H9 (cell line): ENCODE measurements at regions not wholly inside any gene's neighbourhood (a gene's known extent, or its start where the extent isn't known, plus 50 kb on each side); places are given as distances from the start of the nearest gene placed in this dataset.

Source experiments
- DNase-seq: peaks from one replicate; pipeline ENCODE4 v3.0.0-alpha.2; 2017
- H2AFZ ChIP-seq: one replicate; pipeline ENCODE4 v1.6.1; 2013; ENCODE audit warnings: mild to moderate bottlenecking, low read length, control low read depth, moderate library complexity
- H2AK5ac ChIP-seq: 2 replicates; pipeline ENCODE4 v1.6.1; 2013; ENCODE audit warnings: low read length, control low read depth, mixed read lengths; ENCODE audit not compliant: insufficient read length
- H2BK120ac ChIP-seq: one replicate; pipeline ENCODE4 v1.6.1; 2013; ENCODE audit warnings: low read depth, mild to moderate bottlenecking, low read length, control low read depth, inconsistent platforms; ENCODE audit not compliant: poor library complexity, severe bottlenecking
- H2BK12ac ChIP-seq: 2 replicates; pipeline ENCODE4 v1.6.1; 2013; ENCODE audit warnings: low read length, control low read depth, mixed read lengths, low read depth; ENCODE audit not compliant: insufficient read length
- H2BK15ac ChIP-seq: 2 replicates; pipeline ENCODE4 v1.6.1; 2013; ENCODE audit warnings: low read depth, low read length, control low read depth
- H2BK20ac ChIP-seq: one replicate; pipeline ENCODE4 v1.6.1; 2013; ENCODE audit warnings: low read depth, mild to moderate bottlenecking, low read length, control low read depth, inconsistent platforms; ENCODE audit not compliant: poor library complexity, severe bottlenecking
- H2BK5ac ChIP-seq: 2 replicates; pipeline ENCODE4 v1.6.1; 2013; ENCODE audit warnings: low read length, control low read depth, mixed read lengths; ENCODE audit not compliant: insufficient read length
- H3K14ac ChIP-seq: 2 replicates; pipeline ENCODE4 v1.6.1; 2013; ENCODE audit warnings: low read length, control low read depth; ENCODE audit not compliant: insufficient read depth
- H3K18ac ChIP-seq: 2 replicates; pipeline ENCODE4 v1.6.1; 2013; ENCODE audit warnings: low read depth, mild to moderate bottlenecking, mixed read lengths, low read length, control low read depth; ENCODE audit not compliant: insufficient read length
- H3K23ac ChIP-seq: 2 replicates; pipeline ENCODE4 v1.6.1; 2013; ENCODE audit warnings: low read length, control low read depth, mixed read lengths, low read depth; ENCODE audit not compliant: insufficient read length
- H3K23me2 ChIP-seq: 2 replicates; pipeline ENCODE4 v1.6.1; 2013; ENCODE audit warnings: low read depth, mild to moderate bottlenecking, mixed read lengths, low read length, control low read depth; ENCODE audit not compliant: insufficient read length, poor library complexity, severe bottlenecking
- H3K27ac ChIP-seq: 2 replicates; pipeline ENCODE4 v1.5.1; 2013; ENCODE audit warnings: low read length, control low read depth, mixed read lengths, low read depth; ENCODE audit not compliant: insufficient read length
- H3K27me3 ChIP-seq: 2 replicates; pipeline ENCODE4 v1.6.1; 2013; ENCODE audit warnings: low read length, control low read depth, inconsistent platforms; ENCODE audit not compliant: insufficient read depth
- H3K4ac ChIP-seq: 2 replicates; pipeline ENCODE4 v1.6.1; 2013; ENCODE audit warnings: low read depth, mild to moderate bottlenecking, control low read depth, inconsistent platforms, low read length, moderate library complexity
- H3K4me1 ChIP-seq: 2 replicates; pipeline ENCODE4 v1.6.1; 2013; ENCODE audit warnings: low read length, control low read depth, inconsistent platforms; ENCODE audit not compliant: insufficient read depth
- H3K4me2 ChIP-seq: 2 replicates; pipeline ENCODE4 v1.6.1; 2013; ENCODE audit warnings: low read length, control low read depth, mixed read lengths; ENCODE audit not compliant: insufficient read length, insufficient read depth
- H3K56ac ChIP-seq: 2 replicates; pipeline ENCODE4 v1.6.1; 2013; ENCODE audit warnings: low read depth, mild to moderate bottlenecking, mixed read lengths, low read length, control low read depth; ENCODE audit not compliant: insufficient read length
- H3K79me1 ChIP-seq: 2 replicates; pipeline ENCODE4 v1.6.1; 2013; ENCODE audit warnings: low read depth, mild to moderate bottlenecking, moderate library complexity, low read length, control low read depth, inconsistent platforms; ENCODE audit not compliant: insufficient read depth, poor library complexity, severe bottlenecking
- H3K79me2 ChIP-seq: 2 replicates; pipeline ENCODE4 v1.6.1; 2013; ENCODE audit warnings: low read length, control low read depth, inconsistent platforms; ENCODE audit not compliant: insufficient read depth
- H3K9ac ChIP-seq: 2 replicates; pipeline ENCODE4 v1.6.1; 2013; ENCODE audit warnings: low read length, control low read depth, mixed read lengths; ENCODE audit not compliant: insufficient read length; ENCODE audit errors: extremely low read depth
- H3K9me3 ChIP-seq: one replicate; pipeline ENCODE4 v1.6.1; 2013; ENCODE audit warnings: low read depth, low read length, inconsistent platforms; ENCODE audit not compliant: control insufficient read depth
- H3T11ph ChIP-seq: one replicate; pipeline ENCODE4 v1.6.1; 2013; ENCODE audit warnings: mild to moderate bottlenecking, low read length, control low read depth, inconsistent platforms
- H4K20me1 ChIP-seq: one replicate; pipeline ENCODE4 v1.6.1; 2013; ENCODE audit not compliant: control insufficient read depth, insufficient read length, insufficient read depth
- H4K5ac ChIP-seq: 2 replicates; pipeline ENCODE4 v1.6.1; 2013; ENCODE audit warnings: low read depth, mild to moderate bottlenecking, mixed read lengths, low read length, control low read depth; ENCODE audit not compliant: insufficient read length
- H4K8ac ChIP-seq: replicated peaks from 2 replicates; pipeline ENCODE4 v1.6.1; 2013; ENCODE audit warnings: low read length, control low read depth, mixed read lengths, low read depth; ENCODE audit not compliant: insufficient read length
- H4K91ac ChIP-seq: 2 replicates; pipeline ENCODE4 v1.6.1; 2013; ENCODE audit warnings: low read depth, mild to moderate bottlenecking, moderate library complexity, mixed read lengths, low read length, control low read depth; ENCODE audit not compliant: insufficient read length
- H3K27ac Mint-ChIP-seq, 3 experiments: 2 replicates in 2 of 3; 3 replicates in 1 of 3; pipeline ENCODE4 v1.8.0; 2020 to 2021; ENCODE audit warnings: mixed read lengths in 3 of 3, mild to moderate bottlenecking in 1 of 3, moderate library complexity in 1 of 3
- H3K27me3 Mint-ChIP-seq: 2 replicates; pipeline ENCODE4 v1.8.0; 2021; ENCODE audit warnings: low read depth, mild to moderate bottlenecking, moderate library complexity, mixed read lengths
- H3K36me3 Mint-ChIP-seq, 3 experiments: 2 replicates in 2 of 3; 3 replicates in 1 of 3; pipeline ENCODE4 v1.8.0; 2020 to 2021; ENCODE audit warnings: low read depth in 3 of 3, mixed read lengths in 3 of 3; ENCODE audit not compliant: insufficient read depth in 1 of 3
- H3K4me1 Mint-ChIP-seq, 2 experiments: 2 replicates each; pipeline ENCODE4 v1.8.0; 2020; ENCODE audit warnings: mixed read lengths in 2 of 2
- H3K4me3 Mint-ChIP-seq, 2 experiments: 2 replicates in 1 of 2; 3 replicates in 1 of 2; pipeline ENCODE4 v1.8.0; 2020 to 2021; ENCODE audit warnings: mild to moderate bottlenecking in 2 of 2, mixed read lengths in 2 of 2, moderate library complexity in 1 of 2
- H3K9me3 Mint-ChIP-seq, 2 experiments: 2 replicates in 1 of 2; 3 replicates in 1 of 2; pipeline ENCODE4 v1.8.0; 2020; ENCODE audit warnings: mild to moderate bottlenecking in 2 of 2, mixed read lengths in 2 of 2, moderate library complexity in 1 of 2
- WGBS: extraction: QIAGEN DNeasy Blood & Tissue Kit; methylation state at CpG from one replicate; pipeline ENCODE4 v1.1.7; 2013; ENCODE audit warnings: missing lambda C conversion rate, low lambda C conversion rate, mixed read lengths; ENCODE audit not compliant: insufficient read length; ENCODE audit errors: extremely low coverage; 5-methylcytosine and 5-hydroxymethylcytosine counted together
- TF ChIP-seq, protein P1 (sequence below): fragments of 200-600 bp; sonication (generic); conservative IDR thresholded peaks from 3 replicates; pipeline ENCODE4 v1.8.0; 2021; ENCODE audit warnings: antibody characterized with exemption, mild to moderate bottlenecking

DNA sequence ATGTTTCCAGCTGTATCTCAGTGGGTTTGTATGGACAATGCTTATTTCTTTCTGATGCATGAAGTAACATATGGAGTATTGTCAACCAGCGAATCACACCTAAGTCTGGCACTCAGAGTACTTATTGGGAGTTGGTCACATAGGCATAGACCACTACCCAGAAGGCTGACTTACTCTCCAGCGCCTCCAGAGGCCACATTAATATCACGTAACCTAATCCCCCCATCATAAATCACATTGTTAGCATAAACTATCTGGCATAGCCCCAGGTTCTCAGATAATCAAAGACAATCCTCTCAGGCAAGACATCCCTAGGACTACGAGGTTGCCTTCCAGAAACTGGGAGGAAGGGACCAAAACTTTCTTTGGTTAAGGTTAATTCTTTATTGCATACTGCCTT, 560.5 kb upstream of the PABPC4L start:
- H3K23me2 ChIP-seq = no peaks in the 10 kb centered on the region
- H2AK5ac ChIP-seq = no peak overlapping the region
- H3K23ac ChIP-seq = no peak overlapping the region
- no peak overlapping the region for H3K4me2 ChIP-seq
- H2BK15ac ChIP-seq = no peak overlapping the region
- no peak overlapping the region for H3K56ac ChIP-seq
- no peak overlapping the region for H3T11ph ChIP-seq
- Mint-ChIP-seq H3K36me3 (no peaks in the 10 kb centered on the region; a peak in 1 of 7 replicates), H3K9me3 (no peaks in the 10 kb centered on the region), H3K27me3 (no peaks in the 10 kb centered on the region), H3K4me3 (no peak overlapping the region), H3K4me1 (no peaks in the 10 kb centered on the region), H3K27ac (no peak overlapping the region)
- no peak overlapping the region for H3K14ac ChIP-seq
- H4K91ac ChIP-seq = no peak overlapping the region
- H3K79me2 ChIP-seq = no peaks in the 10 kb centered on the region
- H2BK120ac ChIP-seq = no peak overlapping the region
- DNase-seq = no peak
- H3K4me1 ChIP-seq = no peaks in the 10 kb centered on the region
- H4K20me1 ChIP-seq = no peaks in the 10 kb centered on the region
- no peak overlapping the region for H4K5ac ChIP-seq
- no CpG with 5 or more reads among the region's 4 CpGs for WGBS
- H3K9ac ChIP-seq = no peak overlapping the region
- H2BK20ac ChIP-seq = peak overlapping the region; percentile 45
- H3K27me3 ChIP-seq = no peaks in the 10 kb centered on the region
- no peaks in the 10 kb centered on the region for H3K9me3 ChIP-seq
- H3K4ac ChIP-seq = no peak overlapping the region
- H2BK12ac ChIP-seq = no peak overlapping the region
- no peaks in the 10 kb centered on the region for H3K79me1 ChIP-seq
- H2BK5ac ChIP-seq = no peak overlapping the region
- H2AFZ ChIP-seq = no peak overlapping the region
- TF ChIP-seq, protein P1, sequence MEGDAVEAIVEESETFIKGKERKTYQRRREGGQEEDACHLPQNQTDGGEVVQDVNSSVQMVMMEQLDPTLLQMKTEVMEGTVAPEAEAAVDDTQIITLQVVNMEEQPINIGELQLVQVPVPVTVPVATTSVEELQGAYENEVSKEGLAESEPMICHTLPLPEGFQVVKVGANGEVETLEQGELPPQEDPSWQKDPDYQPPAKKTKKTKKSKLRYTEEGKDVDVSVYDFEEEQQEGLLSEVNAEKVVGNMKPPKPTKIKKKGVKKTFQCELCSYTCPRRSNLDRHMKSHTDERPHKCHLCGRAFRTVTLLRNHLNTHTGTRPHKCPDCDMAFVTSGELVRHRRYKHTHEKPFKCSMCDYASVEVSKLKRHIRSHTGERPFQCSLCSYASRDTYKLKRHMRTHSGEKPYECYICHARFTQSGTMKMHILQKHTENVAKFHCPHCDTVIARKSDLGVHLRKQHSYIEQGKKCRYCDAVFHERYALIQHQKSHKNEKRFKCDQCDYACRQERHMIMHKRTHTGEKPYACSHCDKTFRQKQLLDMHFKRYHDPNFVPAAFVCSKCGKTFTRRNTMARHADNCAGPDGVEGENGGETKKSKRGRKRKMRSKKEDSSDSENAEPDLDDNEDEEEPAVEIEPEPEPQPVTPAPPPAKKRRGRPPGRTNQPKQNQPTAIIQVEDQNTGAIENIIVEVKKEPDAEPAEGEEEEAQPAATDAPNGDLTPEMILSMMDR = peak; percentile 49; the same call in 2 of the 3 replicates
- H3K27ac ChIP-seq = no peak overlapping the region
- no peak overlapping the region for H3K18ac ChIP-seq
- no peak overlapping the region for H4K8ac ChIP-seq
